ENCODE measurements at regions not wholly inside any gene's neighbourhood (a gene's known extent, or its start where the extent isn't known, plus 50 kb on each side); places are given as distances from the start of the nearest gene placed in this dataset.

DNA sequence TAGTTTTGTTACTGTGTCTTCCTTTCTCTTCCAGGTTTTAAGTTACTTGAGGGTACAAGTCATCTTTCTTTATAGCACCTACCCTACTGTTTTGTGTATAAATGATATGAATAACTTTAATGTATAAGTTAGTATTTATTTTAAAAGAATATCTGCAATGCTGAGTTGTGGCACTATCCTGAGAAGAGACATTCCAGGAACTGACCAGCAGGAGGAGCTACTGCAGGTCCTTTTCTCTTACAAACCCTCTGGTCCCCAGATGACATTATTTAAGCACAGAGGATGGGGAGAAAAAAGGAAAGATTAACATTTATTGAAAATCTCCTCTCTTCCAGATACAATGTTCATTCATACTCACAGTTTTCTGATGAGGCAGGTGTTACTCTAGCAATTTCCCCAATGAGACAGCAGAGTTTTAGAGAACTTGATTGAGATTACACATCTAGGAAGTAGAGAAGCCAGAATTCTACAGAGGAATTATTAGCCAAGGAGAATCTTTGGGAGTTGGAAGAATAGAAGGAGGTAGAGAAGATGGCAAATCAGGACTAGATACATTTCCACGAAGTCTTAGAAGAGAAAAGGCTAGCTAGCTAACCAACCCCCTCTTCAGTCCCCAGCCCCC lies 541.2 kb upstream of the API5 start:
- peak; percentile 49 for TF ChIP-seq CTCF (IDR thresholded peaks at IDR 0.05; ENCODE audit: insufficient read depth, low read length, missing control alignments)
- no peak for DNase-seq (ENCODE audit: low read depth, low spot score)
- H3K4me3 ChIP-seq (ENCODE audit: low read depth, low read length) = no peak overlapping the region
- ChIA-PET POLR2A (no interaction called here), CTCF (interaction anchor here (1.0 to 8.0 kb wide), 4 partner anchors 13 to 516 kb away, joined by 3 to 60 read pairs (median 10); no protein-coding TSS in a partner anchor)

- POLR2A ChIA-PET = no interaction called here
- TF ChIP-seq CTCF (IDR thresholded peaks at IDR 0.05; ENCODE audit: insufficient read depth, low read length, missing control alignments) = no peak
- H3K4me3 ChIP-seq (ENCODE audit: low read depth, low read length) = no peak overlapping the region
- DNase-seq (ENCODE audit: low read depth, low spot score) = no peak
- CTCF ChIA-PET = interaction anchor here (8.0 kb wide), 1 partner anchor 510 kb away, joined by 60 read pairs; no protein-coding TSS in a partner anchor
Measured at GRCh38 chr11:42772886-42773285, 538.9 kb upstream of the API5 start.

DNA sequence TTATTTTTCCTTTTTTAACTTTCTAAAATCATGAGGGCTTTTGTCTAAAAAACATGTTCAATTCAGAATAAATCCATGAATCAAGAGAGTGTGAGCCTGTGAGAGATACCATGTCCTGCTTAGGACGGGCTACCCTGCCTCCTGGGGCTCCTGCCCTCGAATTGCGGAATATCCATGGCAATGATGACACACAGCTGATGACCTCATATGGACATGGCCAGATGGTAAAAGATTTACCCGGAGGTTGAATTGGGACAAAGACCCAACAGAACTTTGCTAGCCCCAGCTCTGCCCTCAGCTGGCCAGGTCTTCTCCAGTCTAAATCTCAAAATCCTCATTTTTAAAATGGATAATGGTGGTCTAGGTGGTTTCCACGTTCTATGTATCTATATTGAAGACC lies 538.1 kb upstream of the API5 start:
- DNase-seq (ENCODE audit: low read depth, low spot score) = no peak
- ChIA-PET POLR2A (no interaction called here), CTCF (interaction anchor here (8.0 kb wide), 1 partner anchor 510 kb away, joined by 60 read pairs; no protein-coding TSS in a partner anchor)
- no peak for TF ChIP-seq CTCF (IDR thresholded peaks at IDR 0.05; ENCODE audit: insufficient read depth, low read length, missing control alignments)
- no peak overlapping the region for H3K4me3 ChIP-seq (ENCODE audit: low read depth, low read length)

- TF ChIP-seq CTCF (IDR thresholded peaks at IDR 0.05; ENCODE audit: insufficient read depth, low read length, missing control alignments) = no peak
- H3K4me3 ChIP-seq (ENCODE audit: low read depth, low read length) = no peak overlapping the region
- ChIA-PET POLR2A (no interaction called here), CTCF (interaction anchor here (8.0 kb wide), 1 partner anchor 509 kb away, joined by 60 read pairs; no protein-coding TSS in a partner anchor)
- no peak for DNase-seq (ENCODE audit: low read depth, low spot score)
Measured at GRCh38 chr11:42774567-42774966, 537.2 kb upstream of the API5 start.

DNA sequence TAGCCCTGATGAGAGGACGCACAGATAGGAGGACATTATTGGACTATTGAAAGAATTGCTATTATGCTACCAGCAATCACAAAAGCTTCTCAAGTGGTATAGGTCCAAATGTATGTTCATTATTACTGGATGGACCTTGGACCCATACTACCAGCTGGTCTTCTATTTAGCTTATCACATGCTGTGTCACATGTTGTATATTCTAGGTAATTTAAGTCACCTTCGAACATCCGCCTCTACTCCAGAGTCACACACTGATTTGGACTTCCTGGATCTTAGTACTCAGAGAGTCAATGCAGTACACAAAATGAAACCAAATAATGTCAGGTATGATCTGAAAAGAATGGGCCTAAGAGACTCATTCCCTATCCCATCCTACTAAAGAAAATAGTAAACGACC lies 534.0 kb upstream of the API5 start:
- POLR2A ChIA-PET = no interaction called here
- no peak for TF ChIP-seq CTCF (IDR thresholded peaks at IDR 0.05; ENCODE audit: insufficient read depth, low read length, missing control alignments)
- H3K4me3 ChIP-seq (ENCODE audit: low read depth, low read length) = no peak overlapping the region
- CTCF ChIA-PET = no interaction called here
- DNase-seq (ENCODE audit: low read depth, low spot score) = no peak

- no peak overlapping the region for H3K4me3 ChIP-seq (ENCODE audit: low read depth, low read length)
- DNase-seq (ENCODE audit: low read depth, low spot score) = no peak
- ChIA-PET POLR2A (no interaction called here), CTCF (no interaction called here)
- no peak for TF ChIP-seq CTCF (IDR thresholded peaks at IDR 0.05; ENCODE audit: insufficient read depth, low read length, missing control alignments)
Measured at GRCh38 chr11:42778193-42778592, 533.6 kb upstream of the API5 start.

Measured in AG04449 (cell line).